ENCODE measurements at regions not wholly inside any gene's neighbourhood (a gene's known extent, or its start where the extent isn't known, plus 50 kb on each side); places are given as distances from the start of the nearest gene placed in this dataset.

- no peak for DNase-seq
These were observed 55.6 kb upstream of the JDP2 start for GRCh38 chr14:75372260-75372659.

GRCh38 chr14:75373133-75373532, 54.7 kb upstream of the JDP2 start:
- no peak for DNase-seq

GRCh38 chr14:75373616-75374015, 54.2 kb upstream of the JDP2 start:
- no peak for DNase-seq

GRCh38 chr14:75374911-75375310, 52.9 kb upstream of the JDP2 start:
- no peak for DNase-seq

GRCh38 chr14:75375983-75376382, 51.8 kb upstream of the JDP2 start:
- DNase-seq = no peak

Data from GDM1 (cell line).